Aorta (tissue), 5 donors: ENCODE measurements at regions not wholly inside any gene's neighbourhood (a gene's known extent, or its start where the extent isn't known, plus 50 kb on each side); places are given as distances from the start of the nearest gene placed in this dataset.
"Not testable (repeated sequence)": the region's sequence is repeated elsewhere in the genome, so short reads cannot be mapped to it uniquely, and the experiment has no call there.

ENCODE experiments used
- ATAC-seq: fragments of 200-7000 bp; cut with Tn5 transposase; one replicate; pipeline ENCODE4 v1.9.1; 2022; ENCODE audit warnings: moderate library complexity; ENCODE audit not compliant: low FRiP score
- DNase-seq, 2 donors: peaks; one replicate each; pipeline ENCODE4 v3.0.0-alpha.2; 2020
- H3K27ac ChIP-seq, 2 donors: one replicate each; pipeline ENCODE4 v1.5.1; 2013; ENCODE audit warnings: low read length in 2 of 2, mild to moderate bottlenecking in 2 of 2, moderate library complexity in 2 of 2, control low read depth in 1 of 2, inconsistent platforms in 1 of 2, low read depth in 1 of 2
- H3K27me3 ChIP-seq, 2 donors: one replicate each; pipeline ENCODE4 v1.6.1; 2013; ENCODE audit warnings: control low read depth in 1 of 2, low read length in 1 of 2, mild to moderate bottlenecking in 1 of 2, moderate library complexity in 1 of 2; ENCODE audit not compliant: insufficient read depth in 2 of 2, control insufficient read depth in 1 of 2
- H3K36me3 ChIP-seq, 2 donors: one replicate each; pipeline ENCODE4 v1.6.1; 2013; ENCODE audit warnings: control low read depth in 1 of 2, low read length in 1 of 2, mild to moderate bottlenecking in 1 of 2; ENCODE audit not compliant: insufficient read depth in 2 of 2, control insufficient read depth in 1 of 2
- H3K4me1 ChIP-seq, 2 donors: one replicate each; pipeline ENCODE4 v1.6.1; 2013; ENCODE audit warnings: low read length in 2 of 2, control low read depth in 1 of 2, mild to moderate bottlenecking in 1 of 2, moderate library complexity in 1 of 2; ENCODE audit not compliant: insufficient read depth in 2 of 2, control insufficient read depth in 1 of 2
- H3K4me3 ChIP-seq, 2 donors: one replicate each; pipeline ENCODE4 v1.5.1; 2013; ENCODE audit warnings: low read length in 2 of 2, control low read depth in 1 of 2, mild to moderate bottlenecking in 1 of 2
- H3K9me3 ChIP-seq: one replicate; pipeline ENCODE4 v1.6.1; 2013; ENCODE audit warnings: mild to moderate bottlenecking, low read length; ENCODE audit not compliant: control insufficient read depth
- WGBS, 2 donors: extraction: QIAGEN DNeasy Blood & Tissue Kit; methylation state at CpG; one replicate each; pipeline ENCODE4 v1.1.7; 2013; 5-methylcytosine and 5-hydroxymethylcytosine counted together
- intact Hi-C, 2 donors: fragments of 100-400 bp; cut with DNase I; formaldehyde crosslinking; loops; one replicate each; pipeline versions ENCODE4 v1.14.2 to v1.15.0; 2022
- donor health status: healthy with polysubstance abuse.
- donor health status: Bipolar disorder and iron deficiency.
- donor health status: DM: no; HTN: no; CAD: no.
- donor health status: DM: no; HTN: no; CAD: no.
- donor health status: DM: yes; HTN: yes; CAD: no.

DNA sequence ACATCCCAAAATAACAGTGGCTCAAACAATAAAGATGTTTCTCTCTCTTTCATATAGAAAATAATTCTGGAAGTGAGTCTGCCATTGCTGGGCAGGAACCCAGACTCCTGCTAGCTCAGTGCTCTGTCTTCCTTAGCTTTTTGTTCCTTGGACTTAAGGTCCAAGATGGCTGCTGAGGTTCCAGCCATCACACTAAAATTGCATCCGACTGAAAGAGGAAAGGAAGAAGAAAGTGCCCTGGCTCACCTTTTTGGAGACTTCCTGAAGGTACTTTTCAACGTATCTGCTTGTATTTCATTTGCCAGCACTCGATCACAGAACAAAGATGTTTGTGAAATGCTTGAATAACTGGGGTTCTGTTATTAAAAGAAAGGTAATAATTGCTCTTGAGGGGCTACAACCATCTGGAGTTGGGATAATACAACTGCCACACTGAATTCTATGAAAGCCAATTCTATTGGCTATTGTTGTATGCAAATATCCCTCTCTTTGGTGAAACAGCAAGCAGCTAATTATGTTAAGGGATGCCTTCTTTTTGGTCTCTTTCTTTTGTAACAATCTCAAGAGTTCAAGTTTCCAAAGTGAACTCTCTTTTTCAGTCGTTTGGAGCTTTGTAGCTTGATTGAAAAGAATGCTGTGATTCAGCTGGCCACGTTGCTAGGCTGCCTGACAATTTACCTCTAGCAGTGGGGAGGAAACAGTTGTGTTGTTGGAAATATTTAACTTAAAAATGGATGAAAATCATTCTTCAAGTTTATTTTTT is 83.9 kb downstream of the BAMBI start:
- intact Hi-C loops, result no loop called here
- 61% methylated on average over 5 of the region's 5 CpGs for whole genome bisulfite sequencing, 2 donors
- Histone ChIP-seq H3K4me1 (no peaks in the 10 kb centered on the region), H3K27me3 (no peaks in the 10 kb centered on the region), H3K36me3 (no peaks in the 10 kb centered on the region), H3K27ac (no peak overlapping the region), H3K4me3 (no peak overlapping the region), H3K9me3 (no peaks in the 10 kb centered on the region)
- ATAC-seq (no peak), DNase-seq (no peak)

DNA sequence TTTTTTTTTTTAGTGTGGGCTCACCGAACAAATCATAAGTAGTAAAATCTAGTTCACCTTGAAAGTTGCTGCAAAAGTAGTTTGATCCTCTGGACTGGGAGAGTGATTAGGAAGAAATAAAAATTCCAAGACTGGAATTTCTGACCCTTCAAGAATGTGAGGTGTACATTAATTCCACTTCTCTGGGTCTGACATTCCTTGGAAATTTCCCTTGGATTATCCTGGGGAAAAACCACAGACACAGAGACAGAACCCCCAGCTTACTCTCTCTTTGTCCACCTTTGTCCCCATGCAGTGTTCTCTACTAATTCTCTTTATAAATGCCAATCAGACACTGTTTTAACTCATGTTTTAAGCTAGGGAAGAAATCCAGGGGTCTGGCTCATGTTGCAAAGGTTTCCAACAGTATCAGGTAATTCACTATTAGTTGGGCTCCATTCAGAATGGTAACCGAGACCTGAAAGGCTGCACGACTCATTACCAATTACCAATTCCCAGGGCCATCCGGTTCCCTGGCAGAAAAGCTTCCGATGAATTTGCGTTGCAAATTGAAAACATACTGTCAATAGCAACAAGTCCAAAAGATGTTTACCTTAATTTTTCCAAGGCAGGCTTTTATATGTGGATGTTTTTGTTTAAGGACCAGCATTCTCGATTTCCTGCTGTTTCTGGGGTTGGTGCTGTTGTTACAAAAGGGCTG is 86.3 kb downstream of the BAMBI start:
- intact Hi-C loops, result no loop called here
- Histone ChIP-seq H3K27ac (no peak overlapping the region), H3K4me3 (no peak overlapping the region), H3K36me3 (no peaks in the 10 kb centered on the region), H3K4me1 (no peaks in the 10 kb centered on the region), H3K27me3 (no peaks in the 10 kb centered on the region), H3K9me3 (no peaks in the 10 kb centered on the region)
- ATAC-seq (no peak), DNase-seq (no peak)
- 76 to 77% methylated on average over 7 of the region's 7 CpGs for WGBS, 2 donors

DNA sequence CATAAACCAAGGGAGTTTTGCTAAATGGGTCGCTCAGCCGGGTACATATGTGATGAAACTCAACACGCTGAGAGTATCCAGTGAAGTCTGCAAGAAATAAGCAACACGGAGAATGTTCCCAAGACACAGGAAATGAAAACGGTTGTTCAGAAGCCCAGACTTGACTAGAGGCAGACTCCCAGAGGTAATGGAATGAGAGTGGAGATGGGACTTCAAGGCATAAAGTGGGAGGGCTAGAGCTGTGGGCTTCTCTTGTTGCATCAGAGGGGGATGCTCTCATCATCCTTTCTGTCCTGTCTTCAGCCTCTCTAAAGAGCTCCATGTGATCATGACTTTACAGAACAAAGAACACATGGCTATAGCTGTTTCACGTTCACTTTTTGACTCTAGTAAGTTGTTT is 88.3 kb downstream of the BAMBI start:
- no peak overlapping the region for H3K4me3 ChIP-seq
- 73 to 77% methylated on average over 6 of the region's 6 CpGs for WGBS, 2 donors
- no peak for ATAC-seq
- intact Hi-C loops, result no loop called here
- no peaks in the 10 kb centered on the region for H3K36me3 ChIP-seq
- H3K27me3 ChIP-seq, result no peaks in the 10 kb centered on the region
- H3K27ac ChIP-seq, result no peak overlapping the region
- H3K4me1 ChIP-seq, result no peaks in the 10 kb centered on the region
- no peak for DNase-seq
- H3K9me3 ChIP-seq, result no peaks in the 10 kb centered on the region

DNA sequence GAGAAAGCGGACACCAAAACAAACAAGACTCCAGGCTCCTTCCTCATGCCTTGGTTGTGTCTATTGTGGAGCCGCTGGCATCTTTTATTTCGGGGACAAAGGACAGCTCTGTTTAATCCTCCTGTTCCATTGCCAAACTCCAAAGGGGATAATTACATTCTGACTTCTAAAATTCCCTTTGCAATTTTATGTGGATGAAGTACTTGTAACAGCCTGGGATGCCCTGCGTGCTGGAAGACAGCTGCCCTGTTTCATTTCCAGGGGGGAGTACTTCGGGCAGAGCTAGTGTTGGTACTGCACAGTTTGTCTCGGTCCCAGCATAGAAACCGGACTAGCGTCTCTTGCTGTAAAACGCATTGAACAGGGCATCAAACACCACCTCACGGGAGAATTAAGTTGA is 90.9 kb downstream of the BAMBI start:
- no peak overlapping the region for H3K4me3 ChIP-seq
- no peak overlapping the region for H3K27ac ChIP-seq
- H3K4me1 ChIP-seq, result no peaks in the 10 kb centered on the region
- ATAC-seq (no peak), DNase-seq (no peak)
- no peaks in the 10 kb centered on the region for H3K36me3 ChIP-seq
- 94 to 97% methylated on average over 10 of the region's 10 CpGs for WGBS, 2 donors
- no peaks in the 10 kb centered on the region for H3K9me3 ChIP-seq
- intact Hi-C loops, result no loop called here
- no peaks in the 10 kb centered on the region for H3K27me3 ChIP-seq

DNA sequence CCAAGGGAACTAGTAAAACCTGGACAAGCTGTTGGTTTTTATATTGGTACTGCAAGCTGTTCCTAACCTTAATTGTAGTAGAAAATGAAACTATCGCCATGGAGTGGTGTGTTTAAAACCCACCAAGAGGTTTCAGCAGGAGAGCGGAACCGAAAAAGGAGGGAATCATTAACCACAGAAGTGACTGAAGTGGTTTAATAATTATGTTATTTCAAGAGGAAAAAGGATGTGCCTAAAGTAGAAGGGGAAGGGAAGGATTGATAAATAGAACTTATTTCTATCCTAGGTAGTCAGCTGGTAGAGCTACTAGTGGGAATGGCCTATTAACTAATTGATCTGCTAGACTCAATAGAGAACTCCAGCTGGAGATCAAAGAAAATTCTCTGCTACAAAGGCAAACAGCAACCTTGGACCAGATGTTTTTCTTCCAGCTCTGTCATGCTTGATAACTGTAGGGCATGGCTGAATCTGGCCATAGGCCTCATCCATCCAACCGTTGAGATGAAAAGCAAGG is 91.8 kb downstream of the BAMBI start:
- no peak overlapping the region for H3K4me3 ChIP-seq
- no peak overlapping the region for H3K27ac ChIP-seq
- H3K27me3 ChIP-seq, result peaks cover 0 to 1% of the 10 kb centered on the region in 2 donors
- no peak for DNase-seq
- no peaks in the 10 kb centered on the region for H3K36me3 ChIP-seq
- WGBS, 2 donors, result 72 to 79% methylated on average over 4 of the region's 4 CpGs
- no peaks in the 10 kb centered on the region for H3K4me1 ChIP-seq
- no peak for ATAC-seq
- intact Hi-C loops, result no loop called here
- no peaks in the 10 kb centered on the region for H3K9me3 ChIP-seq

DNA sequence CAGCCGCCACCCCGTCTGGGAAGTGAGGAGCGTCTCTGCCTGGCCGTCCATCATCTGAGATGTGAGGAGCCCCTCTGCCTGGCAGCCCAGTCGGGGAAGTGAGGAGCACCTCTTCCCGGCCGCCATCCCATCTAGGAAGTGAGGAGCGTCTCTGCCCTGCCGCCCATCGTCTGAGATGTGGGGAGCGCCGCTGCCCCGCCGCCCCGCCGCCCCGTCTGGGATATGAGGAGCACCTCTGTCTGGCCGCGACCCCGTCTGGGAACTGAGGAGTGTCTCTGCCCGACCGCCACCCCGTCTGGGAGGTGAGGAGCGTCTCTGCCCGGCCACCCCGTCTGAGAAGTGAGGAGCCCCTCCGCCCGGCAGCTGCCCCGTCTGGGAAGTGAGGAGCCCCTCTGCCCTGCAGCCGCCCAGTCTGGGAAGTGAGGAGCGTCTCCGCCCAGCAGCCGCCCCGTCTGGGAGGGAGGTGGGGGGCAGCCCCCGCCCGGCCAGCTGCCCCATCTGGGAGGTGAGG is 94.3 kb downstream of the BAMBI start:
- ATAC-seq, H3K27me3 ChIP-seq, H3K36me3 ChIP-seq, DNase-seq, H3K4me3 ChIP-seq, H3K9me3 ChIP-seq, H3K27ac ChIP-seq, H3K4me1 ChIP-seq, intact Hi-C loops: not testable (repeated sequence)
- WGBS, 2 donors, result 96% methylated on average over 29 to 36 of the region's 36 CpGs

DNA sequence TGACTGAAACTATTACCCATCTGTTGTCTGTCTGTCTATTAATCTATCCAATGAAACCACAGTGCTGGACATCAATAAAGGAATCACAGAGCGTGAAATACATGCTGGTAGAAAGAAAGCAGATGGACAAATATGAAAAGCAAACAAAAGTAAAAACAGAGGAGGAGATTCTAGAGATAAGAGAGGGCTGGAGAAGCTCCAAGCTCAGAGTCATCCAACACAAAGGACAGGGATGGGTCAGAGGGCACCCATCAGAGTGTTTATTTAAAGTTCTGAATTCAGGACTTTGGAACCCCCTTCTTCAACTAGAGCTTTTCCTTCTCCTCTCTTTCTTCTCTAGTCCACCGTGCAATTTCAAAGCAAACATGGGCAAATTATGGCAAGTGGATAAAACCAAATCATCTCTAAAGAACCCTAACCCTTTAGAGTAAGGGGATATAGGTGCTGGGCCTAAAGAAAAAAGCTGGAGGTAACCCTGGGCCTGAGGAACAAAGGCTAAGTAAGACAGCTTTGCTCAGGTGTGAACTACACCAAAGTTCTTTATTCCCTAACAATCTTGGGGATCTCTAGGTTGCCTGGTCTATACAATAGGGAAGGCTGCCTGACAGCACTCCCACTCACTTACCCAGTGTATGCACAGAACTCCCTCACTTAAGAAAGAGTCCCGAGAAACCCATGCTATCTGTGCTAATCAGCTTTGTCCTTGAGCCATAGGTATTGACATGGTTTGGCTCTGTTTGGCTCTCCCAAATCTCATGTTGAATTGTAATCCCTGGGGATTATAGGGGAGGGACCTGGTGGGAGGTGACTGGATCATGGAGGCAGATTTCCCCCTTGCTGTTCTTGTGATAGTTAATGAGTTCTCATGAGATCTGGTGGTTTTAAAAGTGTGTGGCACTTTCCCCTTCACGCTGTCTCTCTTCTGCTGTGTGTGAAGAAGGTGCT is 97.0 kb downstream of the BAMBI start:
- Histone ChIP-seq H3K27ac (no peak overlapping the region), H3K9me3 (no peaks in the 10 kb centered on the region), H3K36me3 (no peaks in the 10 kb centered on the region), H3K4me1 (no peaks in the 10 kb centered on the region), H3K27me3 (peaks cover 0 to 1% of the 10 kb centered on the region in 2 donors), H3K4me3 (no peak overlapping the region)
- WGBS, 2 donors, result 88 to 93% methylated on average over 4 of the region's 4 CpGs
- intact Hi-C loops, result no loop called here
- DNase-seq (no peak), ATAC-seq (no peak)

DNA sequence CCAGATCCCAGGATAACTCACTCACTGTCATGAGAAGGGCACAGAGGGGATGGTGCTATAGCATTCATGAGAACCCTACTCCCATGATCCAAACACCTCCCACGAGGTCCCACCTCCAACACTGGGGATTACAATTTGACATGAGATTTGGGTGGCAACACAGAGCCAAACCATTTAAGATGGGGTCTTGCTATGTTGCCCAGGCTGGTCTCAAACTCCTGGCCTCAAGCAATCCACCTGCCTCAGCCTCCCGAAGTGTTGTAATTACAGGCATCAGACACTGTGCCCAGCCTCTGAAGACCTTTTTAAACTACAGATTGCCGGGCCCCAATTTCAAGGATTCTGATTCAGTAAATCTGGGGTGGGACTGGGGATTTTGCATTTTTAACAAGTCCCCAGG is 98.5 kb downstream of the BAMBI start:
- ATAC-seq, result no peak
- Histone ChIP-seq H3K36me3 (no peaks in the 10 kb centered on the region), H3K27me3 (peaks cover 0 to 1% of the 10 kb centered on the region in 2 donors), H3K27ac (no peak overlapping the region), H3K4me1 (no peaks in the 10 kb centered on the region), H3K9me3 (no peaks in the 10 kb centered on the region), H3K4me3 (no peak overlapping the region)
- intact Hi-C loops, result no loop called here
- 90 to 95% methylated on average over 3 of the region's 3 CpGs for WGBS, 2 donors
- no peak for DNase-seq
